ENCODE measurements at regions not wholly inside any gene's neighbourhood (a gene's known extent, or its start where the extent isn't known, plus 50 kb on each side); places are given as distances from the start of the nearest gene placed in this dataset.

GRCh38 chr20:63139356-63139755 lies 76.6 kb downstream of the YTHDF1 start (continued):
- TF ChIP-seq ZNF70 (CRISPR knock-in tag; IDR thresholded peaks at IDR 0.05) (no peak), ZC3H10 (CRISPR knock-in tag; IDR thresholded peaks at IDR 0.05) (no peak), ZNF8 (CRISPR knock-in tag; IDR thresholded peaks at IDR 0.05) (no peak), CSRNP3 (CRISPR knock-in tag; IDR thresholded peaks at IDR 0.05) (no peak)
- TF ChIP-seq, protein P1, sequence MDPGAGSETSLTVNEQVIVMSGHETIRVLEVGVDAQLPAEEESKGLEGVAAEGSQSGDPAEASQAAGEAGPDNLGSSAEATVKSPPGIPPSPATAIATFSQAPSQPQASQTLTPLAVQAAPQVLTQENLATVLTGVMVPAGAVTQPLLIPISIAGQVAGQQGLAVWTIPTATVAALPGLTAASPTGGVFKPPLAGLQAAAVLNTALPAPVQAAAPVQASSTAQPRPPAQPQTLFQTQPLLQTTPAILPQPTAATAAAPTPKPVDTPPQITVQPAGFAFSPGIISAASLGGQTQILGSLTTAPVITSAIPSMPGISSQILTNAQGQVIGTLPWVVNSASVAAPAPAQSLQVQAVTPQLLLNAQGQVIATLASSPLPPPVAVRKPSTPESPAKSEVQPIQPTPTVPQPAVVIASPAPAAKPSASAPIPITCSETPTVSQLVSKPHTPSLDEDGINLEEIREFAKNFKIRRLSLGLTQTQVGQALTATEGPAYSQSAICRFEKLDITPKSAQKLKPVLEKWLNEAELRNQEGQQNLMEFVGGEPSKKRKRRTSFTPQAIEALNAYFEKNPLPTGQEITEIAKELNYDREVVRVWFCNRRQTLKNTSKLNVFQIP (CRISPR knock-in tag; IDR thresholded peaks at IDR 0.05; ENCODE audit: borderline replicate concordance, low read depth), result no peak

- ATAC-seq, result no peak
- TF ChIP-seq PATZ1 (CRISPR knock-in tag; IDR thresholded peaks at IDR 0.05; ENCODE audit: borderline replicate concordance) (no peak), TOX (CRISPR knock-in tag; IDR thresholded peaks at IDR 0.05; ENCODE audit: borderline replicate concordance) (no peak), ZNF565 (CRISPR knock-in tag; conservative IDR thresholded peaks at IDR 0.05; ENCODE audit: low read depth) (no peak), ESRRG (CRISPR knock-in tag; IDR thresholded peaks at IDR 0.05) (no peak), ZNF8 (CRISPR knock-in tag; IDR thresholded peaks at IDR 0.05) (no peak), RARB (CRISPR knock-in tag; IDR thresholded peaks at IDR 0.05) (no peak), ZNF70 (CRISPR knock-in tag; IDR thresholded peaks at IDR 0.05) (no peak), BACH2 (CRISPR knock-in tag; IDR thresholded peaks at IDR 0.05; ENCODE audit: borderline replicate concordance) (no peak), ZC3H10 (CRISPR knock-in tag; IDR thresholded peaks at IDR 0.05) (no peak), CSDC2 (CRISPR knock-in tag; IDR thresholded peaks at IDR 0.05) (no peak), CSRNP3 (CRISPR knock-in tag; IDR thresholded peaks at IDR 0.05) (no peak), SNAI2 (CRISPR knock-in tag; IDR thresholded peaks at IDR 0.05) (no peak)
- TF ChIP-seq, protein P2, sequence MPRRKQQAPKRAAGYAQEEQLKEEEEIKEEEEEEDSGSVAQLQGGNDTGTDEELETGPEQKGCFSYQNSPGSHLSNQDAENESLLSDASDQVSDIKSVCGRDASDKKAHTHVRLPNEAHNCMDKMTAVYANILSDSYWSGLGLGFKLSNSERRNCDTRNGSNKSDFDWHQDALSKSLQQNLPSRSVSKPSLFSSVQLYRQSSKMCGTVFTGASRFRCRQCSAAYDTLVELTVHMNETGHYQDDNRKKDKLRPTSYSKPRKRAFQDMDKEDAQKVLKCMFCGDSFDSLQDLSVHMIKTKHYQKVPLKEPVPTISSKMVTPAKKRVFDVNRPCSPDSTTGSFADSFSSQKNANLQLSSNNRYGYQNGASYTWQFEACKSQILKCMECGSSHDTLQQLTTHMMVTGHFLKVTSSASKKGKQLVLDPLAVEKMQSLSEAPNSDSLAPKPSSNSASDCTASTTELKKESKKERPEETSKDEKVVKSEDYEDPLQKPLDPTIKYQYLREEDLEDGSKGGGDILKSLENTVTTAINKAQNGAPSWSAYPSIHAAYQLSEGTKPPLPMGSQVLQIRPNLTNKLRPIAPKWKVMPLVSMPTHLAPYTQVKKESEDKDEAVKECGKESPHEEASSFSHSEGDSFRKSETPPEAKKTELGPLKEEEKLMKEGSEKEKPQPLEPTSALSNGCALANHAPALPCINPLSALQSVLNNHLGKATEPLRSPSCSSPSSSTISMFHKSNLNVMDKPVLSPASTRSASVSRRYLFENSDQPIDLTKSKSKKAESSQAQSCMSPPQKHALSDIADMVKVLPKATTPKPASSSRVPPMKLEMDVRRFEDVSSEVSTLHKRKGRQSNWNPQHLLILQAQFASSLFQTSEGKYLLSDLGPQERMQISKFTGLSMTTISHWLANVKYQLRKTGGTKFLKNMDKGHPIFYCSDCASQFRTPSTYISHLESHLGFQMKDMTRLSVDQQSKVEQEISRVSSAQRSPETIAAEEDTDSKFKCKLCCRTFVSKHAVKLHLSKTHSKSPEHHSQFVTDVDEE (CRISPR knock-in tag; IDR thresholded peaks at IDR 0.05), result no peak
These were observed 77.0 kb downstream of the YTHDF1 start for GRCh38 chr20:63138855-63139341.

- TF ChIP-seq RARB (CRISPR knock-in tag; IDR thresholded peaks at IDR 0.05), result no peak
- TF ChIP-seq TOX (CRISPR knock-in tag; IDR thresholded peaks at IDR 0.05; ENCODE audit: borderline replicate concordance), result no peak
- TF ChIP-seq ARNTL (CRISPR knock-in tag; IDR thresholded peaks at IDR 0.05; ENCODE audit: borderline replicate concordance, low read depth), result no peak
- no peak for TF ChIP-seq ZNF70 (CRISPR knock-in tag; IDR thresholded peaks at IDR 0.05)
- no peak for TF ChIP-seq CSRNP3 (CRISPR knock-in tag; IDR thresholded peaks at IDR 0.05)
- no peak for TF ChIP-seq PATZ1 (CRISPR knock-in tag; IDR thresholded peaks at IDR 0.05; ENCODE audit: borderline replicate concordance)
- ATAC-seq, result no peak
These were observed 78.0 kb downstream of the YTHDF1 start for GRCh38 chr20:63137851-63138415.

Measured in SK-N-SH treated with all-trans-retinoic acid at 6 μM for 48 hours (cell line).